ENCODE measurements at regions not wholly inside any gene's neighbourhood (a gene's known extent, or its start where the extent isn't known, plus 50 kb on each side); places are given as distances from the start of the nearest gene placed in this dataset.
"Not testable (repeated sequence)": the region's sequence is repeated elsewhere in the genome, so short reads cannot be mapped to it uniquely, and the experiment has no call there.

GRCh38 chr5:163116618-163117017, 320.8 kb upstream of the CCNG1 start:
- H3K4me2 ChIP-seq; FAIRE-seq; H3K27ac ChIP-seq; H3K9me3 ChIP-seq; CTCF ChIA-PET; H3K4me3 ChIP-seq; H3K4me1 ChIP-seq; POLR2A ChIA-PET; DNase-seq (ENCODE audit: low read depth in 1 of 2, low spot score in 1 of 2); ATAC-seq: not testable (repeated sequence)
- WGBS (ENCODE audit: missing lambda C conversion rate): 17% methylated on average over 2 of the region's 2 CpGs
- TF ChIP-seq ZC3H11A (IDR thresholded peaks at IDR 0.05): peak; percentile 37

GRCh38 chr5:163134061-163134460, 303.3 kb upstream of the CCNG1 start:
- POLR2A ChIA-PET: no interaction called here
- ATAC-seq (no peak), FAIRE-seq (no peak), DNase-seq (ENCODE audit: low read depth in 1 of 2, low spot score in 1 of 2) (no peak)
- no peak overlapping the region for H3K27ac ChIP-seq
- H3K4me2 ChIP-seq: no peak overlapping the region
- CTCF ChIA-PET: no interaction called here
- no peaks in the 10 kb centered on the region for H3K4me1 ChIP-seq
- no peak overlapping the region for H3K4me3 ChIP-seq
- H3K9me3 ChIP-seq: no peaks in the 10 kb centered on the region
- TF ChIP-seq RNF2 (IDR thresholded peaks at IDR 0.05; ENCODE audit: borderline replicate concordance, low read depth) (no peak), NPAS2 (CRISPR knock-in tag; IDR thresholded peaks at IDR 0.05; ENCODE audit: borderline replicate concordance) (no peak), SREBF2 (IDR thresholded peaks at IDR 0.05) (no peak), ATOH8 (CRISPR knock-in tag; IDR thresholded peaks at IDR 0.05; ENCODE audit: low read depth) (no peak), HOXB5 (CRISPR knock-in tag; IDR thresholded peaks at IDR 0.05) (no peak), MAFK (IDR thresholded peaks at IDR 0.05; ENCODE audit: partially characterized antibody) (no peak), KDM5A (IDR thresholded peaks at IDR 0.05) (no peak), POLR2AphosphoS2 (conservative IDR thresholded peaks at IDR 0.05; ENCODE audit: low read length) (no peak), CEBPB (IDR thresholded peaks at IDR 0.05) (no peak), RFX5 (IDR thresholded peaks at IDR 0.05) (no peak), NR3C1 (IDR thresholded peaks at IDR 0.05) (no peak), CBX8 (IDR thresholded peaks at IDR 0.05) (no peak), CHD2 (IDR thresholded peaks at IDR 0.05; ENCODE audit: low read length, partially characterized antibody) (no peak), EHMT2 (IDR thresholded peaks at IDR 0.05; ENCODE audit: low read depth) (no peak), BHLHE40 (IDR thresholded peaks at IDR 0.05; ENCODE audit: low read depth, low read length) (no peak), MYC (IDR thresholded peaks at IDR 0.05; ENCODE audit: borderline replicate concordance, low read length) (no peak), JUNB (IDR thresholded peaks at IDR 0.05) (no peak)

- ATAC-seq (no peak), FAIRE-seq (no peak), DNase-seq (ENCODE audit: low read depth in 1 of 2, low spot score in 1 of 2) (no peak)
- ChIA-PET POLR2A (no interaction called here), CTCF (no interaction called here)
- no peak overlapping the region for H3K27ac ChIP-seq
- H3K4me2 ChIP-seq: no peak overlapping the region
- no peaks in the 10 kb centered on the region for H3K4me1 ChIP-seq
- no peak overlapping the region for H3K4me3 ChIP-seq
- no peaks in the 10 kb centered on the region for H3K9me3 ChIP-seq
- 15% methylated on average over 2 of the region's 2 CpGs for WGBS (ENCODE audit: missing lambda C conversion rate)
- TF ChIP-seq REST (IDR thresholded peaks at IDR 0.05): no peak
- TF ChIP-seq NFE2L2 (conservative IDR thresholded peaks at IDR 0.05; ENCODE audit: low read length): no peak
- TF ChIP-seq MAFK (IDR thresholded peaks at IDR 0.05; ENCODE audit: partially characterized antibody): peak; percentile 61
- TF ChIP-seq SMC3 (IDR thresholded peaks at IDR 0.05): no peak
Measured at GRCh38 chr5:163135849-163136248, 301.5 kb upstream of the CCNG1 start.
